H9 (cell line): ENCODE measurements at regions not wholly inside any gene's neighbourhood (a gene's known extent, or its start where the extent isn't known, plus 50 kb on each side); places are given as distances from the start of the nearest gene placed in this dataset.
A peak's percentile ranks its signal among the peaks of the same experiment; 100 is the strongest.

ENCODE experiments used
- DNase-seq: peaks from one replicate; pipeline ENCODE4 v3.0.0-alpha.2; 2017
- H2AFZ ChIP-seq: one replicate; pipeline ENCODE4 v1.6.1; 2013; ENCODE audit warnings: mild to moderate bottlenecking, low read length, control low read depth, moderate library complexity
- H2AK5ac ChIP-seq: 2 replicates; pipeline ENCODE4 v1.6.1; 2013; ENCODE audit warnings: low read length, control low read depth, mixed read lengths; ENCODE audit not compliant: insufficient read length
- H2BK120ac ChIP-seq: one replicate; pipeline ENCODE4 v1.6.1; 2013; ENCODE audit warnings: low read depth, mild to moderate bottlenecking, low read length, control low read depth, inconsistent platforms; ENCODE audit not compliant: poor library complexity, severe bottlenecking
- H2BK12ac ChIP-seq: 2 replicates; pipeline ENCODE4 v1.6.1; 2013; ENCODE audit warnings: low read length, control low read depth, mixed read lengths, low read depth; ENCODE audit not compliant: insufficient read length
- H2BK15ac ChIP-seq: 2 replicates; pipeline ENCODE4 v1.6.1; 2013; ENCODE audit warnings: low read depth, low read length, control low read depth
- H2BK20ac ChIP-seq: one replicate; pipeline ENCODE4 v1.6.1; 2013; ENCODE audit warnings: low read depth, mild to moderate bottlenecking, low read length, control low read depth, inconsistent platforms; ENCODE audit not compliant: poor library complexity, severe bottlenecking
- H2BK5ac ChIP-seq: 2 replicates; pipeline ENCODE4 v1.6.1; 2013; ENCODE audit warnings: low read length, control low read depth, mixed read lengths; ENCODE audit not compliant: insufficient read length
- H3K14ac ChIP-seq: 2 replicates; pipeline ENCODE4 v1.6.1; 2013; ENCODE audit warnings: low read length, control low read depth; ENCODE audit not compliant: insufficient read depth
- H3K18ac ChIP-seq: 2 replicates; pipeline ENCODE4 v1.6.1; 2013; ENCODE audit warnings: low read depth, mild to moderate bottlenecking, mixed read lengths, low read length, control low read depth; ENCODE audit not compliant: insufficient read length
- H3K23ac ChIP-seq: 2 replicates; pipeline ENCODE4 v1.6.1; 2013; ENCODE audit warnings: low read length, control low read depth, mixed read lengths, low read depth; ENCODE audit not compliant: insufficient read length
- H3K23me2 ChIP-seq: 2 replicates; pipeline ENCODE4 v1.6.1; 2013; ENCODE audit warnings: low read depth, mild to moderate bottlenecking, mixed read lengths, low read length, control low read depth; ENCODE audit not compliant: insufficient read length, poor library complexity, severe bottlenecking
- H3K27ac ChIP-seq: 2 replicates; pipeline ENCODE4 v1.5.1; 2013; ENCODE audit warnings: low read length, control low read depth, mixed read lengths, low read depth; ENCODE audit not compliant: insufficient read length
- H3K27me3 ChIP-seq: 2 replicates; pipeline ENCODE4 v1.6.1; 2013; ENCODE audit warnings: low read length, control low read depth, inconsistent platforms; ENCODE audit not compliant: insufficient read depth
- H3K4ac ChIP-seq: 2 replicates; pipeline ENCODE4 v1.6.1; 2013; ENCODE audit warnings: low read depth, mild to moderate bottlenecking, control low read depth, inconsistent platforms, low read length, moderate library complexity
- H3K4me1 ChIP-seq: 2 replicates; pipeline ENCODE4 v1.6.1; 2013; ENCODE audit warnings: low read length, control low read depth, inconsistent platforms; ENCODE audit not compliant: insufficient read depth
- H3K4me2 ChIP-seq: 2 replicates; pipeline ENCODE4 v1.6.1; 2013; ENCODE audit warnings: low read length, control low read depth, mixed read lengths; ENCODE audit not compliant: insufficient read length, insufficient read depth
- H3K56ac ChIP-seq: 2 replicates; pipeline ENCODE4 v1.6.1; 2013; ENCODE audit warnings: low read depth, mild to moderate bottlenecking, mixed read lengths, low read length, control low read depth; ENCODE audit not compliant: insufficient read length
- H3K79me1 ChIP-seq: 2 replicates; pipeline ENCODE4 v1.6.1; 2013; ENCODE audit warnings: low read depth, mild to moderate bottlenecking, moderate library complexity, low read length, control low read depth, inconsistent platforms; ENCODE audit not compliant: insufficient read depth, poor library complexity, severe bottlenecking
- H3K79me2 ChIP-seq: 2 replicates; pipeline ENCODE4 v1.6.1; 2013; ENCODE audit warnings: low read length, control low read depth, inconsistent platforms; ENCODE audit not compliant: insufficient read depth
- H3K9ac ChIP-seq: 2 replicates; pipeline ENCODE4 v1.6.1; 2013; ENCODE audit warnings: low read length, control low read depth, mixed read lengths; ENCODE audit not compliant: insufficient read length; ENCODE audit errors: extremely low read depth
- H3K9me3 ChIP-seq: one replicate; pipeline ENCODE4 v1.6.1; 2013; ENCODE audit warnings: low read depth, low read length, inconsistent platforms; ENCODE audit not compliant: control insufficient read depth
- H3T11ph ChIP-seq: one replicate; pipeline ENCODE4 v1.6.1; 2013; ENCODE audit warnings: mild to moderate bottlenecking, low read length, control low read depth, inconsistent platforms
- H4K20me1 ChIP-seq: one replicate; pipeline ENCODE4 v1.6.1; 2013; ENCODE audit not compliant: control insufficient read depth, insufficient read length, insufficient read depth
- H4K5ac ChIP-seq: 2 replicates; pipeline ENCODE4 v1.6.1; 2013; ENCODE audit warnings: low read depth, mild to moderate bottlenecking, mixed read lengths, low read length, control low read depth; ENCODE audit not compliant: insufficient read length
- H4K8ac ChIP-seq: replicated peaks from 2 replicates; pipeline ENCODE4 v1.6.1; 2013; ENCODE audit warnings: low read length, control low read depth, mixed read lengths, low read depth; ENCODE audit not compliant: insufficient read length
- H4K91ac ChIP-seq: 2 replicates; pipeline ENCODE4 v1.6.1; 2013; ENCODE audit warnings: low read depth, mild to moderate bottlenecking, moderate library complexity, mixed read lengths, low read length, control low read depth; ENCODE audit not compliant: insufficient read length
- H3K27ac Mint-ChIP-seq, 3 experiments: 2 replicates in 2 of 3; 3 replicates in 1 of 3; pipeline ENCODE4 v1.8.0; 2020 to 2021; ENCODE audit warnings: mixed read lengths in 3 of 3, mild to moderate bottlenecking in 1 of 3, moderate library complexity in 1 of 3
- H3K27me3 Mint-ChIP-seq: 2 replicates; pipeline ENCODE4 v1.8.0; 2021; ENCODE audit warnings: low read depth, mild to moderate bottlenecking, moderate library complexity, mixed read lengths
- H3K36me3 Mint-ChIP-seq, 3 experiments: 2 replicates in 2 of 3; 3 replicates in 1 of 3; pipeline ENCODE4 v1.8.0; 2020 to 2021; ENCODE audit warnings: low read depth in 3 of 3, mixed read lengths in 3 of 3; ENCODE audit not compliant: insufficient read depth in 1 of 3
- H3K4me1 Mint-ChIP-seq, 2 experiments: 2 replicates each; pipeline ENCODE4 v1.8.0; 2020; ENCODE audit warnings: mixed read lengths in 2 of 2
- H3K4me3 Mint-ChIP-seq, 2 experiments: 2 replicates in 1 of 2; 3 replicates in 1 of 2; pipeline ENCODE4 v1.8.0; 2020 to 2021; ENCODE audit warnings: mild to moderate bottlenecking in 2 of 2, mixed read lengths in 2 of 2, moderate library complexity in 1 of 2
- H3K9me3 Mint-ChIP-seq, 2 experiments: 2 replicates in 1 of 2; 3 replicates in 1 of 2; pipeline ENCODE4 v1.8.0; 2020; ENCODE audit warnings: mild to moderate bottlenecking in 2 of 2, mixed read lengths in 2 of 2, moderate library complexity in 1 of 2
- CTCF ChIP-seq: fragments of 200-600 bp; sonication (generic); conservative IDR thresholded peaks from 3 replicates; pipeline ENCODE4 v1.8.0; 2021; ENCODE audit warnings: antibody characterized with exemption, mild to moderate bottlenecking

- H2BK15ac ChIP-seq, result no peak overlapping the region
- H4K91ac ChIP-seq, result no peak overlapping the region
- peaks cover 2% of the 10 kb centered on the region for H3K23me2 ChIP-seq
- no peak overlapping the region for H2AK5ac ChIP-seq
- H2BK20ac ChIP-seq, result no peak overlapping the region
- H3K9me3 Mint-ChIP-seq, result no peaks in the 10 kb centered on the region
- no peak for TF ChIP-seq CTCF
- peaks cover 45% of the 10 kb centered on the region for H3K27me3 Mint-ChIP-seq
- H3K27me3 ChIP-seq, result no peaks in the 10 kb centered on the region
- H3K56ac ChIP-seq, result no peak overlapping the region
- H3K27ac Mint-ChIP-seq, result peak overlapping the region in 1 of 3 experiments; percentile 27; a peak in 1 of 7 replicates
- no peak overlapping the region for H3K4me2 ChIP-seq
- no peak overlapping the region for H3K4me3 Mint-ChIP-seq
- no peak overlapping the region for H2AFZ ChIP-seq
- H3K79me1 ChIP-seq, result no peaks in the 10 kb centered on the region
- H2BK12ac ChIP-seq, result no peak overlapping the region
- no peak overlapping the region for H3K23ac ChIP-seq
- no peak overlapping the region for H4K5ac ChIP-seq
- no peak overlapping the region for H3K4ac ChIP-seq
- H4K8ac ChIP-seq, result no peak overlapping the region
- H3K14ac ChIP-seq, result no peak overlapping the region
- H3K27ac ChIP-seq, result no peak overlapping the region
- H4K20me1 ChIP-seq, result no peaks in the 10 kb centered on the region
- H3K79me2 ChIP-seq, result no peaks in the 10 kb centered on the region
- no peak overlapping the region for H3K18ac ChIP-seq
- H2BK5ac ChIP-seq, result no peak overlapping the region
- no peaks in the 10 kb centered on the region; a peak in 1 of 7 replicates for H3K36me3 Mint-ChIP-seq
- H3K9ac ChIP-seq, result no peak overlapping the region
- H3K4me1 ChIP-seq, result peaks cover 6% of the 10 kb centered on the region; the same call in 1 of the 2 replicates
- H3T11ph ChIP-seq, result no peak overlapping the region
- DNase-seq, result no peak
- H3K9me3 ChIP-seq, result no peaks in the 10 kb centered on the region
- H2BK120ac ChIP-seq, result no peak overlapping the region
- H3K4me1 Mint-ChIP-seq, result peaks cover 39 to 42% of the 10 kb centered on the region in 2 experiments
These were observed 356.8 kb upstream of the EEF2KMT start for GRCh38 chr16:5454349-5454748.
